ENCODE measurements at regions not wholly inside any gene's neighbourhood (a gene's known extent, or its start where the extent isn't known, plus 50 kb on each side); places are given as distances from the start of the nearest gene placed in this dataset.
A peak's percentile ranks its signal among the peaks of the same experiment; 100 is the strongest.
"Not testable (repeated sequence)": the region's sequence is repeated elsewhere in the genome, so short reads cannot be mapped to it uniquely, and the experiment has no call there.

DNA sequence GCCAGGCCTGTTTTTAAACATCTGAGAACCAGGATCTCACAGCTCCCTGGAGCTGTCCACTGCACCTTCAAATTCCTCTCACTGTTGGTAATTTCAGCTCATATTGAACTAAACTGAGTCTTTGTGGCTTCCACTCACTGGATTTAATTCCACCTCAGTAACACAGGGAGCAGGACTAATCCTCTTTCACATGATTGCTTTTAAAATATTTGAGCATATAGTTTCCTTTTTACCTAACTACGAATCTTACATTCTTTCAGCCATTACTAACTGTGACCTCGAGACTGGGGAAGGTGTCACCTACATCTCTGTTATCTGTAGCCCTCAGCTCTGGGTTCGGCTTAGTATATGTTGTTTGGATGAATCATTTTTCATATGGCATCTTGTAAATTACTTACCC, 194.3 kb upstream of the C2CD4B start:
- Mint-ChIP-seq H3K27me3 (peaks cover 38% of the 10 kb centered on the region), H3K9me3 (no peaks in the 10 kb centered on the region), H3K36me3 (no peaks in the 10 kb centered on the region), H3K4me1 (no peaks in the 10 kb centered on the region), H3K4me3 (no peak overlapping the region), H3K27ac (no peak overlapping the region)
- no peak for DNase-seq

DNA sequence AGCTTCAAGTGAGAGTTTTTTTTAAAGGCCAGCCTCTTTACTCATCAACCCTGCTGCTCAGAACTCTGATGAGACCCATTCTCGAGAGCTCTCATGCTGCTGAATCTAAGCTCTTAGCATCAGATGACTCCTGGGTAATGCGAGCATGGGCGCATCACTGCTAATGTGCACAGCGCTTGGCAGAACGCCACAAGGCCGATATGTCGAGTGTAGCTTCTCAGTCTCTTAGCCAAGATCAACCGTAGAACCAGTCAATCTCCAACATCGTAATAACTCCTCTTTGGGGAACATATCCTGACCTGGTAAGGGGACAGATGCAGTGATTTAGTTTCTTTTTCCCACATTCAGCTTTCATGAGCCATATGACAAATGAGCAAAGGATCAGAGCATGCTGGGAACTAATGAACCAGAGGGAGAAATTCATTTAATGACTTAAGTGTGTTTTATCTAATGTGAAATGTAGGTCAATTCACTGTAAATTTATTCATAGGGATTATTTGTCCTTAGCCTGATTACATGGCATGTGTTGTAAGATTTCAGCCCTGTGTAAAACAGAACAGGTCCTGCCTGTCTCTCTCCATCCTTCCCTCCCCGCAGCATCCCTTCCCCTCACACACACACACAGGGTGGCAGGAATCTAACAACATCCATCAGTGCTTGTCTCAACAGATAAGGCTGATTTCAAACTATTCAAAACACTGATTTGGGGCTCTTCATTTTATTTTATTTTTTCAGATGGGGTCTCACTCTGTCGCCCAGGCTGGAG, 195.4 kb upstream of the C2CD4B start:
- H3K4me1 Mint-ChIP-seq: no peaks in the 10 kb centered on the region
- no peak for DNase-seq
- no peak overlapping the region for H3K27ac Mint-ChIP-seq
- no peaks in the 10 kb centered on the region for H3K9me3 Mint-ChIP-seq
- no peak overlapping the region for H3K4me3 Mint-ChIP-seq
- no peaks in the 10 kb centered on the region for H3K36me3 Mint-ChIP-seq
- peaks cover 47% of the 10 kb centered on the region for H3K27me3 Mint-ChIP-seq

DNA sequence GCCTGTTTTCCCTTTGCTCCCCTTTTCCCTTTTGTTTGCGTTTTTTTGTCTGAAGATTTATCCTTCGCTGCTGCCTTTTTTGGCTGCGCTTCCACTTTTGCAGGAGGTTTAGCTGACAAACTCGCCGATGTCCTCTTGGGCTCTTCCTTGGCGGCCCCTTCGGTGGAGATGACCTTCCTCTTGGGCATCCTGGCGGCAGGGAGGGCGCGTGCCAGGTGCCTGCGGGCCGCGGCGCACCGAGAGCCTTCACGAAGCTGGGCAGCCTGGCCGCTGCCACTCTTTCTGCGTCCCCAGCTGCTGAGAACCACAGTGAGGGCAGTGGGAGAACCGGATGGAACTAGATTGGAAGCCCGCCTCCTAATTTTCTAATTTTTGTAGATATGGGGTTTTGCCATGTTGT, 197.1 kb upstream of the C2CD4B start:
- no peak for DNase-seq
- H3K36me3 Mint-ChIP-seq: no peaks in the 10 kb centered on the region
- no peaks in the 10 kb centered on the region for H3K4me1 Mint-ChIP-seq
- no peak overlapping the region for H3K27ac Mint-ChIP-seq
- H3K4me3 Mint-ChIP-seq: no peak overlapping the region
- no peaks in the 10 kb centered on the region for H3K9me3 Mint-ChIP-seq
- peaks cover 49% of the 10 kb centered on the region for H3K27me3 Mint-ChIP-seq

DNA sequence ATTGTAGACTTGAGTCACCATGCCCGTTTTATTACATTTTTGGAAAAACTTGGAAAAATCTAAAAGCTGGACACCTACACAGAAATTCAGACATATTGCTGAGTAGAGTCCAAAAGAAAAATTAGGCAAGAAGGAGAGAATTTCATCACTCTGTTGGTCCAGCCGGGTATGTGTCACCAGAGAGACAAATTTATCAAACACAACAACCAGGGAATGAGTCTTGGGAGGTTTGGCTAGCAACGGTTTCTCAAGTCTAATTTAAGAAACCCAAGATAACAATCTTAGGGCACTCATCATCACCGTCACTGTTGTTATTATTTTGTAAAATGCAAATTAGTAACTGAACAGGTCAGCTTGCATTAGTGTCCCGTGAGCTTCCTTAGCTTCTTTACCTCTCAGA, 197.5 kb upstream of the C2CD4B start:
- Mint-ChIP-seq H3K27ac (no peak overlapping the region), H3K4me3 (no peak overlapping the region), H3K36me3 (no peaks in the 10 kb centered on the region), H3K9me3 (no peaks in the 10 kb centered on the region), H3K4me1 (no peaks in the 10 kb centered on the region), H3K27me3 (peaks cover 49% of the 10 kb centered on the region)
- DNase-seq: no peak

DNA sequence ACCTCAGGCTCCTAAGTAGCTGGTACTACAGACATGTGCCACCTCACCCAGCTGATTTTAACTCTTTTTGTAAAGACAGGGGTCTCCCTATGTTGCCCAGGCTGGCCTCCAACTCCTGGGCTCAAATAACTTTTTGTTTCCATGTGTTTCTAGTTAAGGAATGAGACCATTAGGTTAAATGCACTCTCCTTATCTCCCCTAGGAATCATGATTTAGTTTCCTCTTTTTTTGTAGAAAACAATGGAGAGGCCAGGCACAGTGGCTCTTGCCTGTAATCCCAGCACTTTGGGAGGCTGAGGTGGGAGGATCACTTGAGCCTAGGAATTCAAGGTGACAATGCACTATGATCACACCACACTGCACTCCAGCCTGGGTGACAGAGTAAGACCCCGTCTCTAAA, 198.8 kb upstream of the C2CD4B start:
- Mint-ChIP-seq H3K4me3 (no peak overlapping the region), H3K9me3 (no peaks in the 10 kb centered on the region), H3K27ac (no peak overlapping the region), H3K27me3 (peaks cover 49% of the 10 kb centered on the region), H3K4me1 (no peaks in the 10 kb centered on the region), H3K36me3 (no peaks in the 10 kb centered on the region)
- DNase-seq: no peak

DNA sequence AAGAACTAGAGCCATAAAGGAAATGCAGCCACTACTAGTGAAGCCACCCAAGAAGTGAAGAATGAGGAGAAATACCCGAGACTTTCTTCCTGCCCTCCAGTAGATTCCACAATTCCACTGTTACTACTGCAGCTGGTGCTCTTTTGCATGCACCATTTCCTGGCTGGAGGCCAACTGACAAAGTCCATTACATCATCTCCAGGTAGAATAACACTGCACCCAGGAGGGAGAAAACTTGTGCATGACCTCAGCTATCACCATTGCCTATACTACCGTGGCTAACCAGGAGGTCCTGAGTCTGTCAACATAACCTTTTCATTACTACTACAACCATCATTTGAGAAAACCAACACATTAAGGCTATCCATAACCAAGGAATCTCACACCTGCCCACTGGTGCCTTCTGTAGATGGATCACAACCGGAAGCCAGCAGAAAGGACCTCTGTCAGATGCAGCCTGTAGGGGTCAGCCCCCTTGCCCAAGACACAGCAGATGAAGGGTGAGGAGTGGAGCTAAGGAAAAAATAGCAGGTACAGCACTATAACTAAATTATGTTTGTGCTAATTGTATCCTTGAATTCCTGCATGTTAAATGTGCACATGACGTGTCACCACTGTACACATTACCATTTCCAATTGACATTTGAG, 200.8 kb upstream of the C2CD4B start:
- H3K27ac Mint-ChIP-seq: no peak overlapping the region
- no peaks in the 10 kb centered on the region for H3K9me3 Mint-ChIP-seq
- H3K36me3 Mint-ChIP-seq: no peaks in the 10 kb centered on the region
- H3K4me1 Mint-ChIP-seq: no peaks in the 10 kb centered on the region
- H3K27me3 Mint-ChIP-seq: peaks cover 38% of the 10 kb centered on the region
- no peak overlapping the region for H3K4me3 Mint-ChIP-seq
- DNase-seq: no peak

DNA sequence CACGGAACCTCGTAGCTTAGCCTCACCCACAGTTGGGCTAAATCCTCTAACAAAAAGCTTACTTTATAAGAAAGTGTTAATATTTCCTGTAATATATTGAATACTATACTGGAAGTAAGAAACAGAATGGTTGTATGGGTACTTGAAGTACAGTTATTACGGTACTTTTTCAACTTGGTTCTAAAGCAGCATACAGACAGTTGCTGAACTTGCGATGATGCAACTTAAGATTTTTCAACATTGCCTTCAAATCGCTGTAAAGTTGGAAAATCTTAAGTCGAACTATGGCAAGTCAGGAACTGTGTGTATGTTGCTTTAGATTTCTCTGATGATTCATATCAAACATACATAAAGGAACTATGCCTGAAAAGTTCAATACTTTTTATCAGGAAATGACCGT, 204.4 kb upstream of the C2CD4B start:
- Mint-ChIP-seq H3K27ac (no peak overlapping the region), H3K9me3 (no peaks in the 10 kb centered on the region), H3K27me3 (peaks cover 32% of the 10 kb centered on the region), H3K4me1 (no peaks in the 10 kb centered on the region), H3K36me3 (no peaks in the 10 kb centered on the region), H3K4me3 (no peak overlapping the region)
- no peak for DNase-seq

DNA sequence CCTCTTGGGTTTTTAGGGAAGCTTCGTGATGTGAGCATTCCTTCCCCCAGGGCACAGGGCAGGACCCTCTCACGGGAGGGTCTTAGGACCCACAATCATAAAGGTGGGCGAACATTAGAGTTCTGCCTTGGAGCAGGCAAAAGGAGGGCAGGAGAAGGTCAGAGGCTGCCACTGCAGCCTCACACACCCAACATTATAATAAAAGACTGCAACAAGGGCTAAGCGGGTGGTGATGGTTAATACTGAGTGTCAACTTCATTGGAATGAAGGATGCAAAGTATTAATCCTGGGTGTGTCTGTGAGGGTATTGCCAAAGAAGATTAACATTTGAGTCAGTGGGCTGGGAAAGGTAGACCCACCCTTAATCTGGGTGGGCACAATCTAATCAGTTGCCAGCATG, 206.6 kb upstream of the C2CD4B start:
- DNase-seq, H3K4me3 Mint-ChIP-seq, H3K4me1 Mint-ChIP-seq, H3K36me3 Mint-ChIP-seq, H3K27ac Mint-ChIP-seq, H3K9me3 Mint-ChIP-seq: not testable (repeated sequence)
- peaks cover 29% of the 10 kb centered on the region for H3K27me3 Mint-ChIP-seq

DNA sequence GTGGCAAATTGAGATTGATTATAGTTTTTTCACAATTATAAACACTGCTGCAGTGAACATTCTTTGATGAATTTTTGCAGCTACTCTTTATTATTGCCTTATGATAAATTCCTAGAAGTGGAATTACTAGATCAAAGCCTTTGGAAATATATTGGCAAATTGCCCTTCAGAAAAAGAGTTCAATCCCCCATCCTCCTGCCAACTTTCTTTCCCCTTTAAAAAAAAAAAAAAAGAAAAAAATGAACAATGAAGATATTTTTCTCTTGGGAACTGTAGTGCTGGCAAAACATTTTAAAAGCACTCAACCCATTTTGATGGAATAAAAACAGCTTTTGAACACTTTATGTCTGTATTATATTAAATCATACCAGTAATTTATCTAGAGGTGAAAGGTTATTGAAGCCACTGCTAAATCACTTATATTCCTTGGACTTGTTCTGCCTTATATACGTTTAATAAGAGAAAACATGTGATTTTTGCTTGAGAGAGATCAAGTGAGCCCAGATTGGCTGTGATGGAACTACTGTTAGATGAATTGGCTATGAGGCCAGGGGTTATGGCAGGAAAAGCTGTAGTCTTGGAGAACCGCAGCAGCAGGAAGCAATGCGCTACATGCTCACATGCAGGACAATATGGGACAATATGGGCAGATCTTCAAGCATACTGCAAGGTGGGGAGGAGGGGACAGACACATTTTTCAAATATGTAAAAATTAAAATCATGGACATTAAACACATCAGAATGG, 212.8 kb upstream of the C2CD4B start:
- Mint-ChIP-seq H3K27me3 (peaks cover 46% of the 10 kb centered on the region), H3K9me3 (no peaks in the 10 kb centered on the region), H3K4me1 (no peaks in the 10 kb centered on the region), H3K4me3 (no peak overlapping the region), H3K36me3 (no peaks in the 10 kb centered on the region), H3K27ac (no peak overlapping the region)
- no peak for DNase-seq

DNA sequence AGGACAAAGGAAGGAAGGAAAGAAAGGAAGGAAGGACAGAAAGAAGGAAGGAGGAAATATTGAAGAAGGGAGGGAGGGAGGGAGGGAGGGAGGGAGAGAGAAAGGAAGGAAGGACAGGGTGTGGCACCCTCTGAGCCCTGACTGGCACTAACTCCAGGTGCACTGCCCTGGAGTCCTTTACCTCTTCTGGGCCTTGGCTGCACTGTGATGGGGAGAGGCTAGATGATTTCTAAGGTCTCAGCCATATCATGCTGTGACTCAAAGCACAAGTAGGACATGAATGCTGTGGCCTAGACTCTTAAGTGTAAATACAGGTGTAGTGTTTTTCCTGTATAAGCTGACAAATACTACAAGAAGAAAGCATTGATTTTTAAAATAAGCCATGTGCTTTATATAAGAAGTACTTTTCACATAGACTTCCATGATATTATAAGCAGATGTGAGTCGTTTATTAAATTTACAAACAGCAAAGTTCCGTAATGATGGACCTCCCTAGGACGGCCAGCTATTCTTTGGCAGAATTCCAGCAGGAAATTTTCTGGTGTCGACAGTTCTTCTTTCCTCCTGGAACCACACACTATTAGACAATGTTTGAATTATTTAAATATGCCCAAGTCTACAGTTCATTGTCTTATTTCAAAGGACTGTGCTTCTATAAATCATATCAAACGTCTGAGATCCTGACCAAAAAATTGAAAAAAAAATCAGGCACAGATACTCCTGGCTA, 213.8 kb upstream of the C2CD4B start:
- Mint-ChIP-seq H3K4me3 (no peak overlapping the region), H3K4me1 (no peaks in the 10 kb centered on the region), H3K36me3 (no peaks in the 10 kb centered on the region), H3K27me3 (peaks cover 53% of the 10 kb centered on the region), H3K27ac (no peak overlapping the region), H3K9me3 (no peaks in the 10 kb centered on the region)
- DNase-seq: no peak

DNA sequence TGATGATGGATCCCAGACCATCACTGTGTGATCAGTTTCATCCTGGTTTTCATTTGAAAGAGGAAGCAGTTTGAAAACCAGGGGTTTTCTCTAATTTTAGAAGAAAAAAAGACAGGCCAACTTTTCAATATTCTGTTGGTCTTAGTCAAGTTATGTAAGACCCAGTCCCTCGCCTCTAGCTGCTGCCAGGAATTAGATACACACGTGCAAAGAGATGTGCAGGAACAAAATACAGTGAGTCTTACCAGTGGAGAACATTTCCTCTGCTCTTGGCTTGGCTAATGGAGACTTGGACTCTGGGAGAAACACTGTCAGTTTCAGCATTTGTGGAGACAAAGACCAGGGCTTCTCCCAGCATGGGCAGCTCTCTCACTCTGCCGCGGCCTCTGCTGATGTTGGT, 214.9 kb upstream of the C2CD4B start:
- Mint-ChIP-seq H3K27me3 (peaks cover 56% of the 10 kb centered on the region), H3K27ac (no peak overlapping the region), H3K4me1 (no peaks in the 10 kb centered on the region), H3K9me3 (no peaks in the 10 kb centered on the region), H3K4me3 (no peak overlapping the region), H3K36me3 (no peaks in the 10 kb centered on the region)
- no peak for DNase-seq

DNA sequence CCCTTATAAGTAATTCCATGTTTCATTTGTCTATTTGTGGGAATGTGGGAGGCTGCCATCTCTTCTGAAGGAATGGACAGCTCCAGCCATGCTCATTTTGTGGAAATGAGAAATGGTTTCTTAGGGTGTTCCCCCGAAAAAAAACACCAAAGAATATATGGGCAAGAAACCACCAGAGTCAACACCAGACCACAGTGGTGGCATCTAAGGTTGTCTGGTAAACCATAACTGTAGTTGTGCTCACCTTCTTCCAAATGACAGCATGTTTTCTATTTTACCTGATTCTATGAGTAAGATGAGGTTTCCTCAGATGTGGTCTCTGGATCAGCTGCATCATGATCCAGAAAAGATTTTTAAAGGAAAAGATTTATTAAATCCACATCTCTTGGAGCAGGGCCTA, 217.0 kb upstream of the C2CD4B start:
- H3K4me3 Mint-ChIP-seq: no peak overlapping the region
- peaks cover 54% of the 10 kb centered on the region for H3K27me3 Mint-ChIP-seq
- H3K9me3 Mint-ChIP-seq: no peaks in the 10 kb centered on the region
- no peak for DNase-seq
- no peaks in the 10 kb centered on the region for H3K36me3 Mint-ChIP-seq
- H3K4me1 Mint-ChIP-seq: no peaks in the 10 kb centered on the region
- H3K27ac Mint-ChIP-seq: no peak overlapping the region

DNA sequence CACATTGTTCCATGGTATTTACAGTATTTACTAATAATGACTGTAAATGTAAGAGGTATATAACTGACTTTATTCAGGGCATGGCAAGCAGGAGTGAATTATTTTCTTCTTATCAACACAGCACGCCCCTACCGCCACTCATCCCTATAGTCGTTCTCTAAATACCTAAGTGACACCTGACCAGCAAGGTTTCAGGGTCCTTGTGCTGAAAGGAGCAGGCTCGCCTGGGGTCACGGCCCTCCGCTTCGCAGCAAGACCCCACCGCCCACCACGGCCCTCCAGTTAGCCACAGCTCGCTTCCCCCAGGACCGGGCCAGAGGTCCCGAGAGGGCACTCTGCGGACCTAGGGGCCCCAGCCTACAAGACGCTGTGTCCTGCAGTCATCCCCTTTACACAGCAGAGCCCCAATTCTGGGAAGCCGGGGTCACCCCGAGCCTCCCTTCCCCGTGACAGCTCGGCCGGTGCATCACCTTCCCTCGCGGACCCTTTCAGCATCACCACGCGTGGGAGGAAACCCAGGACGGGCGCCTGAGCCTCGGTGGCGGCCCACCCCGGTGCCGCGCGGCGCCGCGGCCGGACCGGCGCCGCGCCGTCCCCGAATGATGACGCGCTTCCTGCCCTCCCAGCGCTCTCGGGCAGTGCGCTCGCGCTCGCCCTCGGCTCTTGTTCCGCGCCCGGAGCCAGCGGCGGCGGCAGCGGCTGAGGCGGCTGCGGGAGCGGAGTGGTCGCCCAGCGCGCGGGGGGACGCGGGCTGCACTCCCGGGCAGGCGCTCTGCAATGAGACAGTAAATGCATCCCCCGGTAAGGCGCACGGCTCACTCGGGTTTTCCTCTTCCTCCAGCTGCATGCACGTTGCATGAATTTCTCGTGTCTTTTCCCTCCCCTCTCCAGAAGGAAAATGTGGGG, 225.1 kb upstream of the C2CD4B start, which contains the start of gene TLN2:
TSS of gene TLN2 (plus strand) at position 666 of the 906 bp plus-strand sequence.
- peak; percentile 78 for DNase-seq
- peak within 1 kb of the TSS; percentile 76 for H3K27ac Mint-ChIP-seq
- H3K27me3 Mint-ChIP-seq: peaks cover 38% of the 10 kb centered on the region
- peak within 1 kb of the TSS; percentile 94 for H3K4me3 Mint-ChIP-seq
- H3K36me3 Mint-ChIP-seq: no peaks in the 10 kb centered on the region
- no peaks in the 10 kb centered on the region for H3K9me3 Mint-ChIP-seq
- H3K4me1 Mint-ChIP-seq: peaks cover 18% of the 10 kb centered on the region

All from activated naive CD8-positive, alpha-beta T cell treated with anti-CD3 and anti-CD28 coated beads for 36 hours (primary cell).